T47D (cell line): ENCODE measurements at regions not wholly inside any gene's neighbourhood (a gene's known extent, or its start where the extent isn't known, plus 50 kb on each side); places are given as distances from the start of the nearest gene placed in this dataset.
"Not testable (repeated sequence)": the region's sequence is repeated elsewhere in the genome, so short reads cannot be mapped to it uniquely, and the experiment has no call there.

ENCODE experiments used
- DNase-seq, 2 experiments: peaks; one replicate each; pipeline versions ENCODE4 v3.0.0 to v3.0.0-alpha.2; 2011 to 2012; ENCODE audit warnings: low read depth in 1 of 2, low spot score in 1 of 2
- JUND ChIP-seq: IDR thresholded peaks from 2 replicates; pipeline ENCODE4 v1.6.1; 2012; ENCODE audit warnings: low read depth
- in situ Hi-C: cut with HindIII; loops from 2 replicates; pipeline ENCODE4 v1.10.0; 2016; ENCODE audit warnings: low sequenced_read_pairs, low pct_unique_long_range_greater_than_20kb

DNA sequence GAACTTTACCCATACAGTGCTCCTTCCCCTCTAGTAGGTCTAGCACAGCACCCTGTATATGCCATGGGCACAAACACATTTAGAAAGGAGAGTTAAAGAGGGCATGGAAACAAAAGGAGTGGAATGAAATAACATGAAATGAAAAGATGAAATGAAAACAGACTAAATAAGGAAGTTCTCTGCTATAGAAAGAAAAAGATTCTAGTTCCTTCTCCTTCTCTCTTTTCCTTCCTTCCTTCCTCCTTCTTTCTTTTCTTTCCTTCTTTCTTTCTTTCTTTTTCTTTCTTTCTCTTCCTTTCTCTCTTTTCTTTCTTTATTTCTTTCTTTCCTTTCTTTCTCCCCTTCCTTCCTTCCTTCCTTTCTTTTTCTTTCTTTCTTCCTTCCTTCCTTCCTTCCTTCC is 2197.4 kb downstream of the PCDH7 start:
- no peak for TF ChIP-seq JUND
- in situ Hi-C loops = no loop called here
- no peak for DNase-seq

DNA sequence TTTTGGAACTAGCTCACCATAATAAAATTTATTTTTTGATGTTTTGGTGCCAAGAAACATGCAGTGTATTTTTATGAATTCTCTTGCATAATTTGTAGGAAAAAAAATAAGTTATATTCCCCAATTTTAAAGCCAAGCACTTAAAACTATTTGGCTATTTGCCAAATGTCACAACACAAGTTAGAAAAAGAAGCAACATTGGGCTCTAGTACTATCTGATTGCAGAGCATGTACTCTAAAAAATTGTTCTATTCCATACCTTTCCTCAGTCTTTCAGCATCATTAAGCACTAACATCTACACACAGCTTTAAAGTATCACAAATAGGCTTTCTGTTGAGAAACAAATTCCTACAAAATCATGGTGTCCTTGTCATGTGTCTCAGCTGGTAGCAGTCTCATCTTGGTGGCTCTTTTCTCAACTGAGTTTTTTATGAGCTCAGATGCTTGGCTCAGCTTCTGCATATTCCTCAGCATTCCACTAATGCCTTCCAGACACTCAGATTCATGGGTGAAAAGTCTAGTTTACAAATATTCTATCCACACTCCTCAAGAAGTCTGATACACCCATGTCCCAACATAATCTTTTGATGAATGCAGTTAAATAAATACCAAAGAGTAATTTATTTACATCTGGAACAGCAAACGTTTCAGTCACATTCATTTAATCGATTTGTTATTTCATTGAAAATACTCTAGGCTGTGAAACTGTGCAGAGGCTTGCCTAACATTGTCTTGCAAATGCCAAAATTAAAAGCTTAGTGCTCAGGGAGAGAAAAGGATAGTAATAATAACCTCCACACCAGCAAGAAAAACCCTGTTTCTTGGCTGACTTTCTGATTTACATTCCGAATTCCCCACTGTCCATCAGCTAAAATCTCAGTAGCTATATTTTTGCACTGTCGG is 2209.9 kb downstream of the PCDH7 start:
- no peak for DNase-seq
- in situ Hi-C loops = no loop called here
- TF ChIP-seq JUND = no peak

DNA sequence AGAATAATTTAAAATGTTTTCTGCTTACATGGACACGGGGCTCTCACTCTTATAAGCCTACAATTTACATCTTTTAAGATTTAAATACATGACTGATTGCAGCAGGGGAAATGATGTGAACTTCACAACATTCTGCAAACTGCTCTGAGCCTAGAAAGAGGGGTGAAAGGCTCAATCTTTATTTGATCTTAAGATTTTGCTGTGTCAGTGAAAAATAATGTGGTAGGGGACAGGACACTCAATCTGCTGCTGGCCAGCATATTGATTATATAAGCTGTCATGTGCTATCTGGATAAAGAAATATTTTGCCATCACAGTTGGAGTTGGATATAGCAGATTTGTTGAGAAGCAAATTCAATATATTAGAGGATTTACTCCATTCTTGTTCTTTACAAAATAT is 2210.5 kb downstream of the PCDH7 start:
- in situ Hi-C loops = no loop called here
- no peak for DNase-seq
- TF ChIP-seq JUND = no peak

DNA sequence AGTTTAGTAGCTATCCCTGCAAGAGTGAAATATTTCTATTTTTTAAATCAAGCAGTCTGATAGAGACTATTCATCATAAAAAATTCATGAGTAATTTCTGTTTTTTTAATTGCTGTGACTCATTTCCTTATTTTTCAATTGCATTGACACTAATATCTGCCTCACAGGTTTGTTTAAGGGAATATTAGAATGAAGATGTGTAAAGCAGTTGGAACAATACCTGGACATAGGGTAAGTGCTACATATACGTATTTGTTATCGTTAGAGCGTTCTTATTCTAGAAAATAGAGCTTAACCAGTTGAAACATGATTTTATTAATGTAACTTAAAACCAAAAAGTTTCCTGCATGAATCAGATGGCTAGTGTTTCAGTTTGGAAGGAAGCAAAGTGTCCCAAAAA is 2211.3 kb downstream of the PCDH7 start:
- no peak for DNase-seq
- no peak for TF ChIP-seq JUND
- in situ Hi-C loops = no loop called here

DNA sequence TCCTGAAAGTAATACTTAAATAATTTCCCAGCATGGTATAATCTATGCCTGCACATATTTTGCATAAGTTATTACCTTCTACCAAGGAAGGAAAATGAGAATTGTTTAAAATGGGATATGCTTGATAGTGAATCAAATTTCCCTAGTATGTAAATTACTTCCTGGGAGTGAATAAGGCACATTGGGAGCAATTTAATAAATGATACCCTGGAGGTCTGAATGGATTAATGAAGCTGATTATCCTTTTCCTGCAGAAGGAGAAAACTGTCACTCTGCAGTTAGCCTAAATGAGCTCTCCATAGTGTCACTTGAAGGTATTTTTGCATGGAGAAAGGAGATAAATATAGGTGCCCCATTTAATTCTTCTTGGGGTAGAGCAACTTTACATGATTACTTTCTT is 2212.0 kb downstream of the PCDH7 start:
- no peak for DNase-seq
- no peak for TF ChIP-seq JUND
- in situ Hi-C loops = no loop called here

DNA sequence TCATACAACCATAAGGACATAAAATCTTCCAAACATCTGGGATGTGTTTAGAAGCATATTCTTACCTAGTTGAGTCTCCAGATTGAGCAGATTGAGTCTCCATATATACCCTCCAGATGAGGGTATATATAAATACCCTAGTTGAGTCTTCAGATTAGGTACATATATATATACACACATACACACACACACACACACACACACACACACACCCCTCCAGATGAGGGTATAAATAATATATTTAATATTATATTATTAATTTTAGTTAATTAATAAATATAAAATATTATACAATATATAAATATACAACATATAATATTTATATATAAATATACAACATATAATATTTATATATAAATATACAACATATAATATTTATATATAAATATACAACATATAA is 2219.1 kb downstream of the PCDH7 start:
- in situ Hi-C loops, DNase-seq: not testable (repeated sequence)

DNA sequence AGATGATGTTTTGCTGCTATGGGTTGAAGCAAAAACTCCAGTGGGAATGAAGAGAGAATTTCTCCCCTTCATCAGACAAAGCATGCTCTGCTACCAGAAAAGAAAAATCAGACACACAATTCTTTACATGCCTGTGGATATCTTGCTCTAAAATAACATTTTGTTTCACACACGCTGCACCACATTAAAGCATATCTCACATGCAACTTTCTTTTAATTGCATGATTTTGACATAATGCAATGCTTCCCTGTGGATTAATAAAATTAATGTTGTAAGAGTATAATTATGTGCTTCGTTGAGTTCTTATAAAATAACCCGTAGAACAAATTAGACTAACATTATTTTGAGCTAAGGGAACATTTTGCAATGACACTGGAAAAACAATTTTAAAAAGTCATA is 2230.7 kb downstream of the PCDH7 start:
- DNase-seq = no peak
- in situ Hi-C loops = no loop called here
- no peak for TF ChIP-seq JUND

DNA sequence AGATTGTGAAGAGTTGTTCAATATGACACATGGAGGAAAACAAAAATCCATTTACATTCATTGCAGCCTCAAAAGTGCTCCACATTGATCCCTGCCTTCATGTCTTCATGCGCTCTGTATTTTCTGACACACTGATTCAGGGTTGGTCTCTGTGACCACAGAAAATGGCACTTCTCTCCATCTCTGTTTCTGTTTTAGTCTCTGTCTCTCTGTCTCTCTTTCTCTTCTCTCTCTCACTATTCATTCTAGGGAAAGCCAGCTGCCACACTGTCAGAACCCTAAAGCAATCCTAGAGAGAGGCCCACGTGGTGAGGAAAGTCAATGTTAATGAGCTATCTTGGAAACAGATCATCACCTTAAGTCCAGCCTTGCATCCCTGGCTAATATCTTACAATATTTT is 2238.4 kb downstream of the PCDH7 start:
- in situ Hi-C loops = no loop called here
- TF ChIP-seq JUND = no peak
- DNase-seq = no peak

DNA sequence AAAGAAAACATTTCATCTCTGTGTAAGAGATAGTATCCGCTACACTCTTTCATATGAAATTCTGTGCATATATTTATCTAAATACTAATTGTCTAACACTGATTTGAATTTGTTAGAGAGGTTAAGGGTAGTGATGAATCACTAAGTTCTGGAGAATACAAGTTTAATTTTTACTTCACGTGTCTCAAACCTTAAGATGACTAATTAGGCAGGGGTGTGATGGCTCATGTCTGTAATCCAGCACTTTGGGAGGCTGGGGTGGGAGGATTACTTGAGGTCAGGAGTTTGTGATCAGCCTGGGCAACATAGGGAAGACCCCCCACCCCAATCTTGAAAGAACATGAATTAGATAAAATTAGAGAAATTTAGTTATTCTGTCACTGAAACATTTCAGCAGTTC is 2241.9 kb downstream of the PCDH7 start:
- in situ Hi-C loops = no loop called here
- DNase-seq = no peak
- no peak for TF ChIP-seq JUND

DNA sequence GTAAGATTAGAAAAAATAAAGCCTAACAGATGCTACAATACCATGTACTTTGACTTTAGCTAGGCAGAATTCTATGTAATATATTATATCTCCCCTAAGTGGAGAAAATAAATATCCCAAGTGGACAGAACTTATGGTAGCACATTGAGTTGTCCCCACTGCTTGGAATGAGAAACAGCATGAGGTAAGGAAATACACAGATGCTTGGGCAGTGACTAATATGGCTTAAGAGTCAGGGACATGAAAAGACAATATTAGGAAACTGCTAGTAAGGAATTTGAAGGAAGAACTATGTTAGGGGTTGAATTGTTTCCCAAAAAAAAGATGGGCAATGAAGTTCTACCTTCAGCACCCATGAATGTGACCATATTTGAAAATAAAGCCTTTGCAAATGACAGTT is 2265.1 kb downstream of the PCDH7 start:
- DNase-seq = no peak
- TF ChIP-seq JUND = no peak
- in situ Hi-C loops = no loop called here

DNA sequence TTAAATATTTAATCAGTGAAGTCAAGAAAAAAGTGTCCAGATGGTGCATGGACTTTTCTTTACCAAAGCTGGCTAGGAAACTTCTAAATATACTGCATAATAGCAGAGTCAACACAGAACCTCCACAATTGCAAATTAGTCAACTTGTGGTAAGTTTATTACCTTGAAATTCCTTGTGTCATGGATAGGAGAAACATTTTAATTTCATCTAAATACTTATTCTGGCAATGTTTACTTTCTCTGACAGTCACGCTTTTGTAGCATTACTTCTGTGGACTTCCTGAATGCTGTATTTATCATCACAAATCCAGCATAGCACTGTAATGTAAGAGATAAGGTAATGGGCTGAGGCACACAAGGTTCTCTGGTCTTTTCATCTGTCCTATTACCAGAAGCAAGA is 2266.1 kb downstream of the PCDH7 start:
- no peak for TF ChIP-seq JUND
- DNase-seq = no peak
- in situ Hi-C loops = no loop called here

DNA sequence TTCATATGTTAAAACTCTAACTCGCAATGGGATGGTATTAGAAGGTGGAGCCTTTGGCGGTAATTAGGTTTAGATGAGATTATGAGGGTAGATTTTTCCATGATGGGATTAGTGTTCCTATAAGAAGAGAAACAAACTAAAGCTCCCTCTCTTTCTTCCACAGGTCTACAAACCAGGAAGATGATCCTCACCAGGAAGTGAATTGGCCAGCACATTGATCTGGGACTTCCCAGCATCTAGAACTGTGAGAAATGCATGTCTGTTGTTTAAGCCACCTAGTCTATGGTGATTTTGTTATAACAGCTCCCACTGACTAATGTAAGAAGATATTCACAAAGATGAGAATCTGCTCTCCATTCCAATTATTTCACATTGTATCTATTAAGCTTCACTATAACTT is 2266.9 kb downstream of the PCDH7 start:
- in situ Hi-C loops = no loop called here
- DNase-seq = no peak
- TF ChIP-seq JUND = no peak

DNA sequence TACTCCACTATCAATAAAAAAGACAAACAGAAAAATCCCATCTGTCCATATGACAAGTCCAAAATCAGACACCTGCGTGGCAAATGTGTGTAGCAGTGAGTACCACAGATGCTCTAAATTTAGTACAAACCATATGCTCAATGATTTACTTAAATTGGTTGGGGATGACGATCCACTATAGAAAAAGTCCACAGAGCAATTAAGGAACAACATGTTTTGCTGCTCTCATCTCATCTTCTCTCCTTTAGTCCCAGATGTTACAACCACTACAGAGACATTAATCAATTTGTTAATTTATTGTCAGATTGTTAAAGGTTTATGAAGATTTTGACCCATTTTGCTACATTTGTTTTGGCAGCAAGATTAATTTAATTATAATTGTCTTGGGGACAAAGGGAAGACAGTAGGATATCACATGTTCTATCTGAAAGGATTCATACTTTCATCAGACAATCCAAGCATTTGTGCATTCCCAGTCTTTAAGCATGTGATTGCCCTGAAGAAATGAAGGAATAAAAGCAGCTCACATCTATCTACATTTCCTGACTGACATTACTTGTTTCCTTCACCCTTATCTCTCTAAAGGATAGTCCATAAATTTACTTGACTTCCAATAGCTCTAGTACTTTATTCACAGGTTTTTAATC is 2268.1 kb downstream of the PCDH7 start:
- in situ Hi-C loops = no loop called here
- no peak for DNase-seq
- TF ChIP-seq JUND = no peak

DNA sequence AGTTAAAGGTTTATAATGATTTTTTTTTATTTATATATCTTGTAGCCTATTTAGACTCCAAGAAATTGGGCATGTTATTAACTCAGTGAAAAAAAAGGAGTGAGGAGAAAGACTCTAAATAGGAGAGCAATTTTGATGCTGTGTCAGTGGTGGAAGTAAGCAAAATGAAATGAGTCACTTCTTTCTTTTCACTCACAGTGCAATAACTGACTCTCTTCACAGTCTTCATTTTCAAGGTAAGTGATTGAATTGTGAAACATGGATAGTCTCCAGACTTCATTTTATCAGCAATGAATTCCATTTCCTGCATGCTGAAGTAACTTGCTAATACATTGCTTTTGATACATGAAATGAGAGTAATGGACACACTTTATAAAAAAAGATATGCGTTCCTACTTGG is 2271.5 kb downstream of the PCDH7 start:
- in situ Hi-C loops = no loop called here
- DNase-seq = no peak
- no peak for TF ChIP-seq JUND
